ENCODE measurements at regions not wholly inside any gene's neighbourhood (a gene's known extent, or its start where the extent isn't known, plus 50 kb on each side); places are given as distances from the start of the nearest gene placed in this dataset.

DNA sequence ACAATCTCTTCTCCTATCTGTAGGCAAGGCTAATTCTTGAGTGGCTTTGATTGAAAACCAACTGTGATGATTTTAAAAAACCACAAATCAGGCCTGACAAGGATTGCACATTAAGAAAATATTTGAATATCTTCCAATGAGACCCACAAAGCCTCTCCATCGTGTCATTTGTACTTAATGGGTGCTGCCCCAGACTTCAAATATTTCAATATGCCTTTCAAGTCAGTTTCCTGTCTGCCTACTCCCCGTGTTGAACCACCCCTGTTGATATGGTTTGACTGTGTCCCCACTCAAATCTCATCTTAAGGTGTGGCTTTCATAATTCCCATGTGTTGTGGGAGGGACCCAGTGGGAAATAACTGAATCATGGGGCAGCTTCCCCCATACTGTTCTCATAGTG is 159.7 kb upstream of the EGLN3 start:
- no peak overlapping the region for H3K27ac ChIP-seq
- DNase-seq (no peak), ATAC-seq (no peak), FAIRE-seq (no peak)
- no peaks in the 10 kb centered on the region for H3K36me3 ChIP-seq
- TF ChIP-seq, protein P1, sequence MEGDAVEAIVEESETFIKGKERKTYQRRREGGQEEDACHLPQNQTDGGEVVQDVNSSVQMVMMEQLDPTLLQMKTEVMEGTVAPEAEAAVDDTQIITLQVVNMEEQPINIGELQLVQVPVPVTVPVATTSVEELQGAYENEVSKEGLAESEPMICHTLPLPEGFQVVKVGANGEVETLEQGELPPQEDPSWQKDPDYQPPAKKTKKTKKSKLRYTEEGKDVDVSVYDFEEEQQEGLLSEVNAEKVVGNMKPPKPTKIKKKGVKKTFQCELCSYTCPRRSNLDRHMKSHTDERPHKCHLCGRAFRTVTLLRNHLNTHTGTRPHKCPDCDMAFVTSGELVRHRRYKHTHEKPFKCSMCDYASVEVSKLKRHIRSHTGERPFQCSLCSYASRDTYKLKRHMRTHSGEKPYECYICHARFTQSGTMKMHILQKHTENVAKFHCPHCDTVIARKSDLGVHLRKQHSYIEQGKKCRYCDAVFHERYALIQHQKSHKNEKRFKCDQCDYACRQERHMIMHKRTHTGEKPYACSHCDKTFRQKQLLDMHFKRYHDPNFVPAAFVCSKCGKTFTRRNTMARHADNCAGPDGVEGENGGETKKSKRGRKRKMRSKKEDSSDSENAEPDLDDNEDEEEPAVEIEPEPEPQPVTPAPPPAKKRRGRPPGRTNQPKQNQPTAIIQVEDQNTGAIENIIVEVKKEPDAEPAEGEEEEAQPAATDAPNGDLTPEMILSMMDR (IDR thresholded peaks at IDR 0.05), result no peak
- H3K27me3 ChIP-seq, result no peaks in the 10 kb centered on the region
- peaks cover 0 to 15% (median 9%) of the 10 kb centered on the region in 3 donors for H3K4me1 ChIP-seq
- intact Hi-C loops (cut with DNase I), result no loop called here
- H3K9me3 ChIP-seq, result no peaks in the 10 kb centered on the region
- H3K4me3 ChIP-seq, result no peak overlapping the region
- WGBS, 2 donors, result 80 to 84% methylated on average over 2 of the region's 2 CpGs

DNA sequence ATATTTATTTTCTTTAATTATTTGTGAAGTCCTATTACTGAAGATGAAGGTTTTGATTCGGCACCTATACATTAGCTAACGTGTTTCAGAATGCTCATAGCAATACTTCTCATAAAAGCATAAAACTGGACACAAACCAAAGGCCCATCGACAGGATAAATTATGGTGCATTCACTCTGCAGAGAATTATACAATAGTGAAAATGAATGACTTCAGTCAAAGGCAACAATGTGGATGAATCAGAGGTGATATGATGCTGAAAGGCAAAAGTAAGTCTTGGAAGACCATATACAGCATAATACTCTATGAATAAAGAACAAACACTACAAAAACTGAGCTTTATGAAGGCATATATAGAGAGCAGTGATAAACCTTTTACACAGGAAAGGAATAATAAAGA is 156.6 kb upstream of the EGLN3 start:
- Histone ChIP-seq H3K27ac (no peak overlapping the region), H3K4me3 (no peak overlapping the region), H3K27me3 (no peaks in the 10 kb centered on the region), H3K9me3 (no peaks in the 10 kb centered on the region), H3K4me1 (peaks cover 0 to 6% (median 1%) of the 10 kb centered on the region in 3 donors), H3K36me3 (no peaks in the 10 kb centered on the region)
- WGBS, 2 donors, result 84 to 88% methylated on average over 3 of the region's 3 CpGs
- TF ChIP-seq, protein P1 (IDR thresholded peaks at IDR 0.05), result no peak
- intact Hi-C loops (cut with DNase I), result loop anchor here in 1 of 3 donors (10.0 kb wide), 1 partner anchor 117 kb away; no protein-coding TSS in a partner anchor
- ATAC-seq (no peak), FAIRE-seq (no peak), DNase-seq (no peak)

DNA sequence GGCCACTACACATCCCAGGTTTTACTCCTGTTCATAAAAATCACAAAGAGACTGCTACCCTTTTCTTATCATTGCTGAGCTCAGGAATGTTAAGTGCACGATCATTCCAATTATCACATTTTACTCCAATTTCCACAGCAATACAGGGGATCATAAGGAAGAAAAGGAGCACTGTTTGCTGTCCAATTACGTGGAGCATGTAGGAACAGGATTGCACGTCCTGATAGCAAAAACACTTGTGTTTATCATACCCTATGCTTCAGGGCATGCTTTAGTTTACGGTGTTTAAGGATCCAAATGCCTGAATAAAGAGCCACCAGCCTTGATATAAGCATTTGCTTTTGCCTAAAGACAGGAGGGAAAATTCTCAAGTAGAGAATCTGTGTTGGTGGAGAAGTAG is 155.4 kb upstream of the EGLN3 start:
- no peak overlapping the region for H3K4me3 ChIP-seq
- no peaks in the 10 kb centered on the region for H3K9me3 ChIP-seq
- TF ChIP-seq, protein P1 (IDR thresholded peaks at IDR 0.05), result no peak
- no peak for DNase-seq
- H3K4me1 ChIP-seq, result no peaks in the 10 kb centered on the region
- H3K27ac ChIP-seq, result no peak overlapping the region
- intact Hi-C loops (cut with DNase I), result loop anchor here in 1 of 3 donors (10.0 kb wide), 1 partner anchor 118 kb away; no protein-coding TSS in a partner anchor
- no peak for ATAC-seq
- no peak for FAIRE-seq
- WGBS, 2 donors, result 71 to 83% methylated on average over 4 of the region's 4 CpGs
- H3K36me3 ChIP-seq, result no peaks in the 10 kb centered on the region
- no peaks in the 10 kb centered on the region for H3K27me3 ChIP-seq

DNA sequence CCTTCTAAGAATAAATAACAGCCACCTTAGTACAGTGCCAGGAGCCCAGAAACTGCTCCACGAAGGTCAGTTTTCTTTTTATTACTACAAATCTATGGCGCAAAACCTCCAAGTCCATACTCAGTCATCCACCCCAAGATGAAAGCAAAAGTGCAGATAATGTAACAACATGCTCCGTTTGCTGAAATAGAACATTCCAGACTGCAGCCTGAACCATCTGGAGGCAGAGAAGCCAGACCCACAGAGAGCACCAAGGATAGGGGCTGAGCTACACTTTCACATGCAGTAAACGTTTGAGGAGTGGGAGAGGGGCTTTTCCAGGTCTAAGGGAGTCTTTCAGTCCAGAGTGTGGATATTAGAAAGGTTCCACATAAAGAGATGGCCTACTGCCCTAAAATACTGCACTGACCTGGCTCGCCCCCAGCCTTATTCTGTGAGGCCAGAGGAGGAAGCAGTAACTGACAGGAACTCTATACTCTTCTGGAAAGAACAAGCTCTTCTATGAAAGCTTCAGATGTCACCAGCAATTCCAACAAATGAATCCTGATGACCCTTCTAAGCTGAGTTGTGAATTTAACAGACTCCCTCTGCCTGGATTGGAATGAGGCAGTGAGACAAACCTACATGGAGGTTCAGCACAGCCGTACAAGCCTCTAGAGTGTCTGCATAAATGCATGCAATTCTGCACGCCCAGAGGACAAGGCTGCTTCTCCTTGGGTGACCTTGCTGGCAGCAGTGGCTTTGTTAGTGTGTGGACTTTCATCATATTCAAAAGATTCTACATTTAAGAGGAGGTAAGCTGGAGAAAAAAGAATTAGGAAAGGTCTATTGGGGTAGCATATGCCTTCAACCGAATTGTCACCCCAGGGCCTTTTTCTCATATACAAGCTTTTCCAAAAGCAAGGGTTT is 153.9 kb upstream of the EGLN3 start:
- Histone ChIP-seq H3K4me1 (no peaks in the 10 kb centered on the region), H3K4me3 (no peak overlapping the region), H3K27me3 (no peaks in the 10 kb centered on the region), H3K36me3 (no peaks in the 10 kb centered on the region), H3K9me3 (no peaks in the 10 kb centered on the region), H3K27ac (no peak overlapping the region)
- ATAC-seq (no peak), DNase-seq (no peak), FAIRE-seq (no peak)
- intact Hi-C loops (cut with DNase I), result loop anchor here in 1 of 3 donors (5.0 to 10.0 kb wide), 2 partner anchors 120 to 262 kb away; no protein-coding TSS in a partner anchor
- 64 to 66% methylated on average over 8 of the region's 8 CpGs for WGBS, 2 donors
- TF ChIP-seq, protein P1 (IDR thresholded peaks at IDR 0.05), result no peak

DNA sequence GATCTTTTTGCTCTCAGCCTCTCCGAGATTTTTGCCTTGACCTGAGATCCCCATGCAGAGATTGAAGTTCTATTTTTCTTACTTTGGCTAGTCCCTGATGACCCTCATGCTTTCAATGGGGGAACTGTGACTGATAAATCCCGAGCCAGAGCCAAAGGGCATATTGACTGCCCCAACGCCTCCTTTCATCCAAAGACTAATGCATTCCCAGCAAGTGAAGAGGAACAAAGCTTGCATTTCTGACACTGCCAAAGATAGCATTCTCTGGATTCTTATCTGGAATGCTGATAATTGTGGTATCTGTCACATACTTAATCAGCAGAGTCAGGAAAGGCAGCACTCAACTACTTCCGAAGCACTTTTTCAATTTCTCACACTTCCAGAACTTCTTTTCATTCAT is 152.3 kb upstream of the EGLN3 start:
- H3K27me3 ChIP-seq, result no peaks in the 10 kb centered on the region
- 66 to 80% methylated on average over 4 of the region's 4 CpGs for WGBS, 2 donors
- H3K36me3 ChIP-seq, result no peaks in the 10 kb centered on the region
- DNase-seq (no peak), ATAC-seq (no peak), FAIRE-seq (no peak)
- peaks cover 0 to 6% (median 0%) of the 10 kb centered on the region in 3 donors for H3K4me1 ChIP-seq
- intact Hi-C loops (cut with DNase I), result loop anchor here in 1 of 3 donors (5.0 to 10.0 kb wide), 2 partner anchors 122 to 261 kb away; no protein-coding TSS in a partner anchor
- TF ChIP-seq, protein P1 (IDR thresholded peaks at IDR 0.05), result no peak
- no peak overlapping the region for H3K27ac ChIP-seq
- H3K4me3 ChIP-seq, result no peak overlapping the region
- no peaks in the 10 kb centered on the region for H3K9me3 ChIP-seq

Measured in pancreas (tissue), 10 donors.